ENCODE measurements at regions not wholly inside any gene's neighbourhood (a gene's known extent, or its start where the extent isn't known, plus 50 kb on each side); places are given as distances from the start of the nearest gene placed in this dataset.

DNA sequence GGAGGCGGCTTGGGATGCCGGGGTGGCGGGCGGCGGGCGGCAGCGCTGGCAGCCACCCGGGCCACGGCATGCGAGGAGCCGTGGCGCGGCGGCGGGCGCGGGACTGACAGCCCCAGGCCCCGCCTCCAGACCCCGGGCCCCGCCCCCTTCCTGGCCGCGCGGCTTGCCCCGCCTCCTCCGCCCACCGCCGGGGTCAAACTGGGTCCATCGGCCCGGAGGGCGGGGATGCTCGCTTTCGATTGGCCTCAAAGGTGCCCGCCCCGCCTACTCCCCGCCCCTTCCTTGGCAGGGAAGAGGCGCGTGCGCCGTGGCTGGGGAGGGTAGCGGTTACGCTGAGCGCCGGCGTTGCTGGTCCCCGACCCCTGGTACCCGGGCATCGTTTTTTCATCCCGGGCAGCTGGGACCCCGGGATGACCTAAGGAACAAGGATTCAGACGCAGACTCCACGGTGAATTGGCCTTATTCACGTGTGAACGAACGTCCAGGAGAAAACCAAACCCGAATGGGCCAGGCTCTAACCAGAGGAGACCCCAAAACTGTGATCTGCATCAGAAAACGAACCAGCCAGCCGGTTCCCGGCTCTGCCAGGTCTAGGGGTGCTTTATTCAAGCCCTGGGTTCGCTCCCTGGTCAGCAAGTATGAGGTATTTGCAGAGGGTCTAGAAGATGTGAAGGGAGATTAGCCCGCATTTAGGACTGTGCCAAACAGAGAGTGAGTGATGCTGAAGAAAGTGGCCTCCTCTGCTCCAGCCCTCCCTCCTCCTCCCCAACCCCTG lies 117.2 kb upstream of the GUCA2B start:
- Histone ChIP-seq H3K4me3 (ENCODE audit: low read length) (peak overlapping the region; percentile 86), H3K36me3 (replicated peaks; ENCODE audit: insufficient read depth, low read length) (no peaks in the 10 kb centered on the region), H3K79me2 (ENCODE audit: low read length) (no peaks in the 10 kb centered on the region), H3K4me1 (ENCODE audit: low read length) (0 out of 2 replicates have a peak, but pooled peaks cover 3% of the 10 kb centered on the region), H3K27ac (ENCODE audit: low read length) (no peak overlapping the region), H3K9ac (ENCODE audit: low read length) (peak overlapping the region; percentile 53; the same call in 1 of the 2 replicates), H3K27me3 (replicated peaks; ENCODE audit: insufficient read depth, low read length) (peaks cover 13% of the 10 kb centered on the region), H2AFZ (ENCODE audit: low read length) (peak overlapping the region; percentile 97), H4K20me1 (ENCODE audit: insufficient read depth, low read length) (no peaks in the 10 kb centered on the region), H3K9me2 (replicated peaks; ENCODE audit: insufficient read depth, low read length) (no peaks in the 10 kb centered on the region), H3K9me3 (replicated peaks; ENCODE audit: insufficient read depth, low read length) (no peaks in the 10 kb centered on the region), H3F3A (ENCODE audit: insufficient read depth, low read length) (no peaks in the 10 kb centered on the region), H3K4me2 (ENCODE audit: low read depth, low read length) (peak overlapping the region; percentile 93)
- DNase-seq: peak; percentile 95
- no peak for TF ChIP-seq EZH2 (optimal IDR thresholded peaks at IDR 0.05; ENCODE audit: low read depth, low read length)
- TF ChIP-seq, protein P1, sequence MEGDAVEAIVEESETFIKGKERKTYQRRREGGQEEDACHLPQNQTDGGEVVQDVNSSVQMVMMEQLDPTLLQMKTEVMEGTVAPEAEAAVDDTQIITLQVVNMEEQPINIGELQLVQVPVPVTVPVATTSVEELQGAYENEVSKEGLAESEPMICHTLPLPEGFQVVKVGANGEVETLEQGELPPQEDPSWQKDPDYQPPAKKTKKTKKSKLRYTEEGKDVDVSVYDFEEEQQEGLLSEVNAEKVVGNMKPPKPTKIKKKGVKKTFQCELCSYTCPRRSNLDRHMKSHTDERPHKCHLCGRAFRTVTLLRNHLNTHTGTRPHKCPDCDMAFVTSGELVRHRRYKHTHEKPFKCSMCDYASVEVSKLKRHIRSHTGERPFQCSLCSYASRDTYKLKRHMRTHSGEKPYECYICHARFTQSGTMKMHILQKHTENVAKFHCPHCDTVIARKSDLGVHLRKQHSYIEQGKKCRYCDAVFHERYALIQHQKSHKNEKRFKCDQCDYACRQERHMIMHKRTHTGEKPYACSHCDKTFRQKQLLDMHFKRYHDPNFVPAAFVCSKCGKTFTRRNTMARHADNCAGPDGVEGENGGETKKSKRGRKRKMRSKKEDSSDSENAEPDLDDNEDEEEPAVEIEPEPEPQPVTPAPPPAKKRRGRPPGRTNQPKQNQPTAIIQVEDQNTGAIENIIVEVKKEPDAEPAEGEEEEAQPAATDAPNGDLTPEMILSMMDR (IDR thresholded peaks at IDR 0.05; ENCODE audit: low read length): no peak
- no peak for TF ChIP-seq EZH2phosphoT487 (IDR thresholded peaks at IDR 0.05; ENCODE audit: low read length)

DNA sequence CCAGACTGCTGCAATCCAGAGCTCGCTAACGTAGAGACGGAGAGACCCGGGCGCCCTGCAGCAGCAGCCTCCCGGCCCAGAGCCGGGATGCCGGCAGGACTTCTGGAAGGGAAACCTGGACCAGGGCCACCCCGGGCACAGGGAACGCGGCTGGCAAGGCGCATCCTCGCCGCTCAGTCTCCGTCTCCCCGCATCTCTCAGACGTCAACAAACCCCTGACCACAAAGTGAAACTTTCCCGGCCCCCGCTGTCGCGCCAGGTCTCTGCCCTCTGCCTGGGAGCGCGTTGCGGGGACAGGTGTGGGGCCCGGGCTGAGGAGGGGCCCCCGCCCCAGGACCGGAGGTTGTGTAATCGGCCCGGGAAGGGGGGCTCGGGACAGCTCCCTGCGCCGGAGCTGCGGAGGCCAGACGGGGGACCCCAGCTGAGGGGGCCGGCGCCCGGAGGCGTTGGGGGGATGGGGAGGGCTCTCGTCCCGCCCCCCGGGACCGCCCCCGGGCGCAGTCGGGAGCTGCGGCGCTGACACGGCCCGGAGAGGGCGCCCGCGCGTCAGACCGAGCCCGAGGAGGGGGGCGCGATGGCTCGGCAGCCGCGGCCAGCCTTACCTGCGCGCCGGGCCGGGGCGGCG lies 116.6 kb upstream of the HIVEP3 start:
- Histone ChIP-seq H3F3A (ENCODE audit: insufficient read depth, low read length) (no peaks in the 10 kb centered on the region), H3K9me3 (replicated peaks; ENCODE audit: insufficient read depth, low read length) (no peaks in the 10 kb centered on the region), H4K20me1 (ENCODE audit: insufficient read depth, low read length) (no peaks in the 10 kb centered on the region), H3K27ac (ENCODE audit: low read length) (no peak overlapping the region), H2AFZ (ENCODE audit: low read length) (peak overlapping the region; percentile 95), H3K4me1 (ENCODE audit: low read length) (0 out of 2 replicates have a peak, but pooled peaks cover 3% of the 10 kb centered on the region), H3K4me3 (ENCODE audit: low read length) (peak overlapping the region; percentile 85), H3K4me2 (ENCODE audit: low read depth, low read length) (peak overlapping the region; percentile 94), H3K27me3 (replicated peaks; ENCODE audit: insufficient read depth, low read length) (peaks cover 13% of the 10 kb centered on the region), H3K79me2 (ENCODE audit: low read length) (no peaks in the 10 kb centered on the region), H3K9ac (ENCODE audit: low read length) (peak overlapping the region; percentile 34; the same call in 1 of the 2 replicates), H3K36me3 (replicated peaks; ENCODE audit: insufficient read depth, low read length) (no peaks in the 10 kb centered on the region), H3K9me2 (replicated peaks; ENCODE audit: insufficient read depth, low read length) (no peaks in the 10 kb centered on the region)
- peak; percentile 76 for DNase-seq
- no peak for TF ChIP-seq EZH2phosphoT487 (IDR thresholded peaks at IDR 0.05; ENCODE audit: low read length)
- TF ChIP-seq, protein P1 (IDR thresholded peaks at IDR 0.05; ENCODE audit: low read length): peak; percentile 36
- no peak for TF ChIP-seq EZH2 (optimal IDR thresholded peaks at IDR 0.05; ENCODE audit: low read depth, low read length)

GRCh38 chr1:42034426-42034825 lies 115.7 kb upstream of the HIVEP3 start:
- Histone ChIP-seq H3K36me3 (replicated peaks; ENCODE audit: insufficient read depth, low read length) (no peaks in the 10 kb centered on the region), H3K27ac (ENCODE audit: low read length) (no peak overlapping the region), H2AFZ (ENCODE audit: low read length) (no peak overlapping the region), H3K4me3 (ENCODE audit: low read length) (no peak overlapping the region), H3K9ac (ENCODE audit: low read length) (no peak overlapping the region), H3K9me3 (replicated peaks; ENCODE audit: insufficient read depth, low read length) (no peaks in the 10 kb centered on the region), H4K20me1 (ENCODE audit: insufficient read depth, low read length) (no peaks in the 10 kb centered on the region), H3K79me2 (ENCODE audit: low read length) (no peaks in the 10 kb centered on the region), H3K9me2 (replicated peaks; ENCODE audit: insufficient read depth, low read length) (no peaks in the 10 kb centered on the region), H3K4me2 (ENCODE audit: low read depth, low read length) (peak overlapping the region; percentile 94; the same call in 1 of the 2 replicates), H3F3A (ENCODE audit: insufficient read depth, low read length) (no peaks in the 10 kb centered on the region), H3K27me3 (replicated peaks; ENCODE audit: insufficient read depth, low read length) (peaks cover 13% of the 10 kb centered on the region), H3K4me1 (ENCODE audit: low read length) (0 out of 2 replicates have a peak, but pooled peaks cover 3% of the 10 kb centered on the region)
- DNase-seq: no peak
- no peak for TF ChIP-seq EZH2phosphoT487 (IDR thresholded peaks at IDR 0.05; ENCODE audit: low read length)
- TF ChIP-seq, protein P1 (IDR thresholded peaks at IDR 0.05; ENCODE audit: low read length): no peak
- TF ChIP-seq EZH2 (optimal IDR thresholded peaks at IDR 0.05; ENCODE audit: low read depth, low read length): no peak

Data from MM.1S (cell line).